ENCODE measurements at regions not wholly inside any gene's neighbourhood (a gene's known extent, or its start where the extent isn't known, plus 50 kb on each side); places are given as distances from the start of the nearest gene placed in this dataset.

- TF ChIP-seq, protein P1, sequence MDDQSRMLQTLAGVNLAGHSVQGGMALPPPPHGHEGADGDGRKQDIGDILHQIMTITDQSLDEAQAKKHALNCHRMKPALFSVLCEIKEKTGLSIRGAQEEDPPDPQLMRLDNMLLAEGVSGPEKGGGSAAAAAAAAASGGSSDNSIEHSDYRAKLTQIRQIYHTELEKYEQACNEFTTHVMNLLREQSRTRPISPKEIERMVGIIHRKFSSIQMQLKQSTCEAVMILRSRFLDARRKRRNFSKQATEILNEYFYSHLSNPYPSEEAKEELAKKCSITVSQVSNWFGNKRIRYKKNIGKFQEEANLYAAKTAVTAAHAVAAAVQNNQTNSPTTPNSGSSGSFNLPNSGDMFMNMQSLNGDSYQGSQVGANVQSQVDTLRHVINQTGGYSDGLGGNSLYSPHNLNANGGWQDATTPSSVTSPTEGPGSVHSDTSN (IDR thresholded peaks at IDR 0.05; ENCODE audit: insufficient replicate concordance, low read depth, low read length), result no peak
- no peak for TF ChIP-seq STAT3 (IDR thresholded peaks at IDR 0.05; ENCODE audit: low read depth, low read length)
- TF ChIP-seq CHD1 (IDR thresholded peaks at IDR 0.05; ENCODE audit: low read depth, low read length), result no peak
- TF ChIP-seq KAT2A (conservative IDR thresholded peaks at IDR 0.05; ENCODE audit: control insufficient read depth, low read depth, low read length), result no peak
- TF ChIP-seq, protein P2, sequence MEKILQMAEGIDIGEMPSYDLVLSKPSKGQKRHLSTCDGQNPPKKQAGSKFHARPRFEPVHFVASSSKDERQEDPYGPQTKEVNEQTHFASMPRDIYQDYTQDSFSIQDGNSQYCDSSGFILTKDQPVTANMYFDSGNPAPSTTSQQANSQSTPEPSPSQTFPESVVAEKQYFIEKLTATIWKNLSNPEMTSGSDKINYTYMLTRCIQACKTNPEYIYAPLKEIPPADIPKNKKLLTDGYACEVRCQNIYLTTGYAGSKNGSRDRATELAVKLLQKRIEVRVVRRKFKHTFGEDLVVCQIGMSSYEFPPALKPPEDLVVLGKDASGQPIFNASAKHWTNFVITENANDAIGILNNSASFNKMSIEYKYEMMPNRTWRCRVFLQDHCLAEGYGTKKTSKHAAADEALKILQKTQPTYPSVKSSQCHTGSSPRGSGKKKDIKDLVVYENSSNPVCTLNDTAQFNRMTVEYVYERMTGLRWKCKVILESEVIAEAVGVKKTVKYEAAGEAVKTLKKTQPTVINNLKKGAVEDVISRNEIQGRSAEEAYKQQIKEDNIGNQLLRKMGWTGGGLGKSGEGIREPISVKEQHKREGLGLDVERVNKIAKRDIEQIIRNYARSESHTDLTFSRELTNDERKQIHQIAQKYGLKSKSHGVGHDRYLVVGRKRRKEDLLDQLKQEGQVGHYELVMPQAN (conservative IDR thresholded peaks at IDR 0.05), result no peak
These were observed 908.7 kb downstream of the TTLL7 start (continued) for GRCh38 chr1:83090195-83090594.

- no peaks in the 10 kb centered on the region for H3K79me2 ChIP-seq (ENCODE audit: control insufficient read depth, insufficient read depth, low read length)
- no peak overlapping the region for H3K9ac ChIP-seq (ENCODE audit: control insufficient read depth, insufficient read depth, low read length)
- in situ Hi-C loops (cut with MboI), result no loop called here
- CTCF ChIA-PET, result interaction anchor here (0.5 kb wide), 1 partner anchor 1597 kb away, joined by 3 read pairs; no protein-coding TSS in a partner anchor
- no peak for DNase-seq (ENCODE audit: low read depth, low spot score)
- H3K4me1 ChIP-seq (ENCODE audit: control insufficient read depth, insufficient read depth, low read length), result no peaks in the 10 kb centered on the region
- no peak overlapping the region for H2AFZ ChIP-seq (ENCODE audit: control insufficient read depth, low read depth, low read length)
- no TSS peak for BruUV-seq (replicated peaks)
- H4K20me1 ChIP-seq (ENCODE audit: control insufficient read depth, insufficient read depth), result no peaks in the 10 kb centered on the region
- H3K4me3 ChIP-seq, result no peak overlapping the region
- POLR2A ChIA-PET, result no interaction called here
- no peak for FAIRE-seq
- H3K4me2 ChIP-seq (ENCODE audit: control insufficient read depth, insufficient read depth), result no peak overlapping the region
- SMC1A ChIA-PET (ENCODE audit: uncharacterized antibody, unreplicated experiment), result no interaction called here
- no peaks in the 10 kb centered on the region for H3K36me3 ChIP-seq (ENCODE audit: control insufficient read depth in 2 of 2, insufficient read depth in 2 of 2, low read length in 1 of 2)
- H3K9me3 ChIP-seq (replicated peaks; ENCODE audit: control insufficient read depth, insufficient read depth, low read length), result no peaks in the 10 kb centered on the region
- no peaks in the 10 kb centered on the region for H3K27me3 ChIP-seq (replicated peaks in 1 of 2; ENCODE audit: control insufficient read depth in 2 of 2, insufficient read depth in 2 of 2, low read length in 1 of 2)
- ATAC-seq, result no peak
- no peak overlapping the region for H3K27ac ChIP-seq (ENCODE audit: control insufficient read depth, insufficient read depth)
- WGBS (ENCODE audit: insufficient coverage, insufficient replicate concordance, low lambda C conversion rate, missing lambda C conversion rate), result 50% methylated on average over 2 of the region's 2 CpGs
- RAD21 ChIA-PET (ENCODE audit: unreplicated experiment), result no interaction called here
- intact Hi-C loops (cut with micrococcal nuclease; ENCODE audit: unreplicated experiment), result no loop called here
- TF ChIP-seq JUND (IDR thresholded peaks at IDR 0.05; ENCODE audit: low read depth, low read length) (no peak), MYB (IDR thresholded peaks at IDR 0.05; ENCODE audit: borderline replicate concordance, low read depth, low read length) (no peak), POU2F2 (IDR thresholded peaks at IDR 0.05; ENCODE audit: borderline replicate concordance, low read depth, low read length) (no peak), PRDM15 (CRISPR knock-in tag; IDR thresholded peaks at IDR 0.05) (no peak), SREBF1 (IDR thresholded peaks at IDR 0.05; ENCODE audit: low read length) (no peak)
- TF ChIP-seq, protein P3, sequence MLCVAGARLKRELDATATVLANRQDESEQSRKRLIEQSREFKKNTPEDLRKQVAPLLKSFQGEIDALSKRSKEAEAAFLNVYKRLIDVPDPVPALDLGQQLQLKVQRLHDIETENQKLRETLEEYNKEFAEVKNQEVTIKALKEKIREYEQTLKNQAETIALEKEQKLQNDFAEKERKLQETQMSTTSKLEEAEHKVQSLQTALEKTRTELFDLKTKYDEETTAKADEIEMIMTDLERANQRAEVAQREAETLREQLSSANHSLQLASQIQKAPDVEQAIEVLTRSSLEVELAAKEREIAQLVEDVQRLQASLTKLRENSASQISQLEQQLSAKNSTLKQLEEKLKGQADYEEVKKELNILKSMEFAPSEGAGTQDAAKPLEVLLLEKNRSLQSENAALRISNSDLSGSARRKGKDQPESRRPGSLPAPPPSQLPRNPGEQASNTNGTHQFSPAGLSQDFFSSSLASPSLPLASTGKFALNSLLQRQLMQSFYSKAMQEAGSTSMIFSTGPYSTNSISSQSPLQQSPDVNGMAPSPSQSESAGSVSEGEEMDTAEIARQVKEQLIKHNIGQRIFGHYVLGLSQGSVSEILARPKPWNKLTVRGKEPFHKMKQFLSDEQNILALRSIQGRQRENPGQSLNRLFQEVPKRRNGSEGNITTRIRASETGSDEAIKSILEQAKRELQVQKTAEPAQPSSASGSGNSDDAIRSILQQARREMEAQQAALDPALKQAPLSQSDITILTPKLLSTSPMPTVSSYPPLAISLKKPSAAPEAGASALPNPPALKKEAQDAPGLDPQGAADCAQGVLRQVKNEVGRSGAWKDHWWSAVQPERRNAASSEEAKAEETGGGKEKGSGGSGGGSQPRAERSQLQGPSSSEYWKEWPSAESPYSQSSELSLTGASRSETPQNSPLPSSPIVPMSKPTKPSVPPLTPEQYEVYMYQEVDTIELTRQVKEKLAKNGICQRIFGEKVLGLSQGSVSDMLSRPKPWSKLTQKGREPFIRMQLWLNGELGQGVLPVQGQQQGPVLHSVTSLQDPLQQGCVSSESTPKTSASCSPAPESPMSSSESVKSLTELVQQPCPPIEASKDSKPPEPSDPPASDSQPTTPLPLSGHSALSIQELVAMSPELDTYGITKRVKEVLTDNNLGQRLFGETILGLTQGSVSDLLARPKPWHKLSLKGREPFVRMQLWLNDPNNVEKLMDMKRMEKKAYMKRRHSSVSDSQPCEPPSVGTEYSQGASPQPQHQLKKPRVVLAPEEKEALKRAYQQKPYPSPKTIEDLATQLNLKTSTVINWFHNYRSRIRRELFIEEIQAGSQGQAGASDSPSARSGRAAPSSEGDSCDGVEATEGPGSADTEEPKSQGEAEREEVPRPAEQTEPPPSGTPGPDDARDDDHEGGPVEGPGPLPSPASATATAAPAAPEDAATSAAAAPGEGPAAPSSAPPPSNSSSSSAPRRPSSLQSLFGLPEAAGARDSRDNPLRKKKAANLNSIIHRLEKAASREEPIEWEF (IDR thresholded peaks at IDR 0.05; ENCODE audit: insufficient replicate concordance, low read depth, low read length), result no peak
These were observed 911.1 kb downstream of the TTLL7 start for GRCh38 chr1:83087851-83088250.
